ENCODE measurements at regions not wholly inside any gene's neighbourhood (a gene's known extent, or its start where the extent isn't known, plus 50 kb on each side); places are given as distances from the start of the nearest gene placed in this dataset.

DNA sequence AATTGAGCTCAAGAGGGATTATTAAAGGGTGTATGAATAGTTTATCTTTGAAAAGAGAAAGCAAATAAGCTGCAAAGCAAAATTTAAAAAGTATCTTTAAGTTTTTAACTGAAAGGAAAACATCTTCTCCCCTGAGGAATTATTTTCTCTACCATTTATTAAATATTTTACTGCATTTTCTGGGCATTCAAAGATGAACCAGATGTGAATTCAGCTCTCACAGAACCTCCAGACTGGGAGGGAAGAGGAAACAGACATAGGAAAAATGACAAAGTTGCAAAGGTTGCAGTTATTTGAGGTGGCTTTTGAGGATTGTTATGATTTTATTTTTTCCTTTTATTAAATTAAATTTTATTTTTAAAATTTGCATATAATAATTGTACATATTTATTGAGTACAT is 122.7 kb upstream of the SESN3 start:
- TF ChIP-seq, protein P1, sequence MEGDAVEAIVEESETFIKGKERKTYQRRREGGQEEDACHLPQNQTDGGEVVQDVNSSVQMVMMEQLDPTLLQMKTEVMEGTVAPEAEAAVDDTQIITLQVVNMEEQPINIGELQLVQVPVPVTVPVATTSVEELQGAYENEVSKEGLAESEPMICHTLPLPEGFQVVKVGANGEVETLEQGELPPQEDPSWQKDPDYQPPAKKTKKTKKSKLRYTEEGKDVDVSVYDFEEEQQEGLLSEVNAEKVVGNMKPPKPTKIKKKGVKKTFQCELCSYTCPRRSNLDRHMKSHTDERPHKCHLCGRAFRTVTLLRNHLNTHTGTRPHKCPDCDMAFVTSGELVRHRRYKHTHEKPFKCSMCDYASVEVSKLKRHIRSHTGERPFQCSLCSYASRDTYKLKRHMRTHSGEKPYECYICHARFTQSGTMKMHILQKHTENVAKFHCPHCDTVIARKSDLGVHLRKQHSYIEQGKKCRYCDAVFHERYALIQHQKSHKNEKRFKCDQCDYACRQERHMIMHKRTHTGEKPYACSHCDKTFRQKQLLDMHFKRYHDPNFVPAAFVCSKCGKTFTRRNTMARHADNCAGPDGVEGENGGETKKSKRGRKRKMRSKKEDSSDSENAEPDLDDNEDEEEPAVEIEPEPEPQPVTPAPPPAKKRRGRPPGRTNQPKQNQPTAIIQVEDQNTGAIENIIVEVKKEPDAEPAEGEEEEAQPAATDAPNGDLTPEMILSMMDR (conservative IDR thresholded peaks at IDR 0.05), result no peak
- H3K27ac ChIP-seq, result no peak overlapping the region

DNA sequence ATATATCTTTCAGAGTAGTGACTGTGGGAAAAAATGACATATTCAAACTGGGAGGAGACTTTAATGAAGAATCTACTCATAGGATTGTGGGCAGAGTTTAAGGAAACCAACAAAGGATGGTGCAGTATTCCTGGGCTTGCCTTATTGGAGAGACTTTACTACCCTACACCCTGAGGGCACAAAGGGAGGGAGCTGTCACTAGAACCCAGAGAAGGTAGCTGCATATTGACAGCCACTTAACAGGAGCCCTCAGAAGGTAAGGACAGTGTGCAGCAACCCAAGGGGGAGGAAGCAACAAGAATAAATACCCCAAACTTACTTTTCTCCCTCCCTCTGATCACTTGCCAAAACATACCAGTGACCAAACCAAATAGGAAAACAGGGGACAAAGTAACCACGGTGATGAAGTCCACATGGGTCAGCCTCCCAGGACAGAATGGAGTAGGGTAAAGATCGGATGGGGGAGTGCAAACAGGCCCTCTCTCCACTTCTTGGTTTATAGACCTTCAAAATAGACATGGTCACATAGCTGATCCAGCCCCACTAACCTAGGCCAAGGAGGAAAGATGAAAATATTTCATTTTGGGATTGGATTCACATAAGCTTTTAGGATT is 121.8 kb upstream of the SESN3 start:
- TF ChIP-seq, protein P1 (conservative IDR thresholded peaks at IDR 0.05), result no peak
- H3K27ac ChIP-seq, result no peak overlapping the region

DNA sequence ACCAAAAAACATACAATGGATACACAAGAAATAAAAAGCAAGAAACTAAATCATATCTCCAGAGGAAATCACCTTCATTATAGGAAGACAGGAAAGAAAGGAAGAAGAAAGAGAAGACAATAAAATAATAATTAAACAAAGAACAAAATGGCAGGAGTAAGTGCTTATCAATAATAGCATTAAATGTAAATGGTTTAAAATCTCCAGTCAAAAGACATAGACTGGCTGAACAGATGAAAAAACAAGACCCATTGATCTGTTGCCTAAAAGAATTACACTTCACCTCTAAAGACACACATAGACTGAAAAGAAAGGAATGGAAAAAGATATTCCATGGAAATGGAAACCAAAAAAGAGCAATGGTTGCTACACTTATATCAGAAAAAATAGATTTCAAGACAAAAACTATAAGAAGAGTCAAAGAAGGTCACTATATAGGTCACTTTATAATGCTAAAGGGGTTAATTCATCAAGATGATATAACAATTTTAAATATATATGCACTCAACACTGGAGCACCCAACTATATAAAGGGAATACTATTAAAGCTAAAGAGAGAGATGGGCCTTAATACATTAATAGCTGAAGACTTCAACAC is 118.4 kb upstream of the SESN3 start:
- peak overlapping the region; percentile 68; the same call in 1 of the 2 replicates for H3K27ac ChIP-seq
- TF ChIP-seq, protein P1 (conservative IDR thresholded peaks at IDR 0.05), result no peak

DNA sequence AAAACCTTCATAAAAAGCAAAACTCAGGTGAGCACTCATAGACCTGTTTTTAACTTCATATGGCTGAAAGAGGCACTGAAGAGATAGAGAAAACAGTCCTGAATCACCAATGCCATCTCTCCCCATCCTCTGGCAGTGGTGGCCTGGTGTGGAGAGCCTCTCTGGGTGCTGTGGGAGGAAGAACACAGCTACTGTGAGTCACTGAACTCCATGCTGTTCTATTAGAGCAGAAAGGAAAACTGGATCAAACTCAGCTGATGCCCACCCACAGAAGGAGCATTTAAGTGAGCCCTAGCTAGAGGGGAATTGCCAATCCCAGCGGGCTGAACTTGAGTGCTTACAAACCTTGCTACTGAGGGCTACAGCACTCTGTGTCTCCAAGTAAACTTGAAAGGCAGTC is 115.3 kb upstream of the SESN3 start:
- no peak overlapping the region; the same call in 1 of the 2 replicates for H3K27ac ChIP-seq
- TF ChIP-seq, protein P1 (conservative IDR thresholded peaks at IDR 0.05), result no peak

DNA sequence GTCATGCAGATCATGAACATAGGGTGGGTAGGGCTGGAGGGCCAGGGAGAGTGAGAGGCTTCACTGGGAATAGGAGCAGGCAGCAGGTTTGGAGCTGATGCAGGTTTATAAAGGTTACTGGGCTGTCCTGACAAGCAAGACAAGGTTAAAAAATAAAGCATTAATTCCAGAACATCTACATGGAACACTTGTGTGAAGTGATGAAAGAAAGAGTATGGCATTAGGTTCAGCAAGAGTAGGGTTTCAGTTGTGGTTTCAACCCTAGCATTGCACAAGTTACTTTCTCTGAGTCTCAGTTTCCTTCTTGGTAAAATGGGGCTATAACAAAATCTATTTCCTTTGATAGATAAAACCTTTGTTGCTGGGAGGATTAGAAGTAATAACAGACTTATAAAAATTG is 114.6 kb upstream of the SESN3 start:
- H3K27ac ChIP-seq, result no peak overlapping the region
- TF ChIP-seq, protein P1 (conservative IDR thresholded peaks at IDR 0.05), result no peak

DNA sequence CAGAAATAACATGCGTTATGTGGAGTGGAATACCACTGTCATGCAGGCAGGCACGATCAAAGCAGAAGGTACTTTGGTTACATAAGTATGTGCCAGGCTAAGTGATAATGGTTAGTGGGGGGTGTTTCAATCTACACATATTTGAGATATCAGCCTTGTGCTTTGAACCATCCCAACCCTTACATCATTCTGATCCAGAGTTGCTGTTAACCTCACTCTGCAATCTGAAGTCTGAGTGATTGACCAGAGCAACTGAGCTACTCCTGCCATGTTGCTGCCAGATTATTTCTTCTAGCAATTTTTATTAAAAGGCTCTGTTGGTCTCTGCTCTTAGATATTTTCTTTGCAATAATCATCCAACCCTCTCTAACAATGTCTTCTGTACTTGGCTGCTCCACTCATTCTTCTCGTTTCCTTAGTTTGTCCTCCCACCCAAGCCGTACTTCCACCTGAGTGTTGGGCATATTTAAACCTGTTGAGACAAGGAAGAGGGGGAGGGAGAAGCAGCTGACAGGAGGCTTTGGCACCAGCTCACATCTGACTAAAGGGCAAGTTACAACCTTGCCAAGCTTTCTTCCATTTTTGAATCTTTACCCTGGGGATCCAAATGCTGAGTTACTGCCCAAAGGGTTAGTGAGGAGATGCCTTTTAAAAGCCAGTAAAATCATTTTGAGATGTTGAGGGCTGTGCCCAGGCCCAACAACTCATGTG is 114.1 kb upstream of the SESN3 start:
- no peak overlapping the region for H3K27ac ChIP-seq
- TF ChIP-seq, protein P1 (conservative IDR thresholded peaks at IDR 0.05), result no peak

DNA sequence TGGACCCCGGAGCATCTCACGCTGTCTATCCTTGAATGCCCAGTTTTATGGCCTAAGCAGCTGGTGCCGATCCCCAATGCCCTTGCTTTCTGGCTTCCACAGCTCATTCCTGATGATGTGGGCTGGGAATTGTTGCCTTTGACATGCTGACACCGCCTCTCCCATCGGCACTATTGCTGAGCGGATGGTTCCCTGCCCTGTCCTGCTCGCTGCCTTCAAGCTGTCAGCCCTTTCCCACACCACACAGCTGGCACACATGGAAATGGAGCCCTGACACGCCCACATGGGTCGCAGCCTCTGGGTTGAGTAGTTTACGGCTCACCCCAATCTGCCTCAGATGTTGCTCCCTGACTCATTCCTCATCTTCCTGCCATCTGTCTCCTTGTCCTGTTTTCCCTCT is 110.2 kb upstream of the SESN3 start:
- TF ChIP-seq, protein P1 (conservative IDR thresholded peaks at IDR 0.05), result no peak
- no peak overlapping the region for H3K27ac ChIP-seq

Measured in VCaP (cell line).